GM23248 (cell line): ENCODE measurements at regions not wholly inside any gene's neighbourhood (a gene's known extent, or its start where the extent isn't known, plus 50 kb on each side); places are given as distances from the start of the nearest gene placed in this dataset.
"Not testable (repeated sequence)": the region's sequence is repeated elsewhere in the genome, so short reads cannot be mapped to it uniquely, and the experiment has no call there.

Experiments
- EZH2 ChIP-seq: fragments of 200-600 bp; sonication (generic); IDR thresholded peaks from 2 replicates; pipeline ENCODE4 v1.6.1; 2018; ENCODE audit warnings: antibody characterized with exemption, mild to moderate bottlenecking; ENCODE audit not compliant: insufficient read depth, poor library complexity, severe bottlenecking
- EZH2phosphoT487 ChIP-seq: fragments of 200-600 bp; sonication (generic); IDR thresholded peaks from 2 replicates; pipeline ENCODE4 v1.6.1; 2018; ENCODE audit warnings: antibody characterized with exemption, moderate library complexity, mild to moderate bottlenecking, low read depth; ENCODE audit not compliant: insufficient read depth

GRCh38 chr4:132697505-132697904 lies 451.6 kb upstream of the PCDH10 start:
- not testable (repeated sequence) for TF ChIP-seq EZH2, EZH2phosphoT487
